Lower leg skin (tissue), 3 donors: ENCODE measurements at regions not wholly inside any gene's neighbourhood (a gene's known extent, or its start where the extent isn't known, plus 50 kb on each side); places are given as distances from the start of the nearest gene placed in this dataset.

ENCODE experiments used
- CTCF ChIP-seq, 3 donors: fragments of 450-650 bp; IDR thresholded peaks; one replicate each; pipeline ENCODE4 v1.5.1; 2016; ENCODE audit warnings: antibody characterized with exemption in 3 of 3, mild to moderate bottlenecking in 3 of 3, moderate library complexity in 2 of 3
- POLR2A ChIP-seq, 2 donors: fragments of 450-650 bp; IDR thresholded peaks; one replicate each; pipeline ENCODE4 v1.6.1; 2016 to 2017; ENCODE audit warnings: antibody characterized with exemption in 2 of 2, mild to moderate bottlenecking in 1 of 2, moderate library complexity in 1 of 2

- TF ChIP-seq CTCF (IDR thresholded peaks at IDR 0.05), result no peak
- TF ChIP-seq POLR2A (IDR thresholded peaks at IDR 0.05), result no peak
Measured at GRCh38 chr22:49226096-49226495, 601.6 kb downstream of the BRD1 start.
